OCI-LY1 (cell line): ENCODE measurements at regions not wholly inside any gene's neighbourhood (a gene's known extent, or its start where the extent isn't known, plus 50 kb on each side); places are given as distances from the start of the nearest gene placed in this dataset.

ENCODE experiments used
- CTCF ChIP-seq: fragments of 200-600 bp; sonication (generic), shearing (Covaris generic); IDR thresholded peaks from 2 replicates; pipeline ENCODE4 v1.5.1; 2017; ENCODE audit warnings: mild to moderate bottlenecking, antibody characterized with exemption, low read length, moderate library complexity, mixed read lengths
- EZH2 ChIP-seq: fragments of 200-600 bp; sonication (generic), shearing (Covaris generic); IDR thresholded peaks from 2 replicates; pipeline ENCODE4 v1.8.0; 2017; ENCODE audit warnings: borderline replicate concordance, mixed run types, mild to moderate bottlenecking, antibody characterized with exemption, low read length, moderate library complexity, mixed read lengths

GRCh38 chr4:130368668-130369067, 1272.7 kb downstream of the C4orf33 start:
- TF ChIP-seq CTCF (no peak), EZH2 (no peak)
